WERI-Rb-1 (cell line): ENCODE measurements at regions not wholly inside any gene's neighbourhood (a gene's known extent, or its start where the extent isn't known, plus 50 kb on each side); places are given as distances from the start of the nearest gene placed in this dataset.

ENCODE experiments used
- DNase-seq: peaks from one replicate; pipeline ENCODE4 v3.0.0-alpha.2; 2020
- H3K27ac ChIP-seq: fragments of 250-450 bp; sonication (Bioruptor Pico); 2 replicates; pipeline ENCODE4 v1.5.1; 2020; ENCODE audit warnings: mild to moderate bottlenecking, moderate library complexity
- H3K27me3 ChIP-seq: fragments of 250-450 bp; sonication (Bioruptor Pico); 2 replicates; pipeline ENCODE4 v1.5.1; 2021; ENCODE audit warnings: mild to moderate bottlenecking, low read depth, moderate library complexity; ENCODE audit not compliant: insufficient read depth, severe bottlenecking
- H3K36me3 ChIP-seq: fragments of 250-450 bp; sonication (Bioruptor Pico); 2 replicates; pipeline ENCODE4 v1.5.1; 2020; ENCODE audit warnings: mild to moderate bottlenecking, moderate library complexity
- H3K4me3 ChIP-seq: 2 replicates; pipeline ENCODE4 v1.5.1; 2011; ENCODE audit warnings: low read depth, mild to moderate bottlenecking, control low read depth, low read length
- H3K9me3 ChIP-seq: fragments of 250-450 bp; sonication (Bioruptor Pico); 2 replicates; pipeline ENCODE4 v1.5.1; 2021; ENCODE audit warnings: mild to moderate bottlenecking, moderate library complexity; ENCODE audit not compliant: severe bottlenecking
- TF ChIP-seq, protein P1 (sequence below): IDR thresholded peaks from 2 replicates; pipeline ENCODE4 v1.5.1; 2011; ENCODE audit warnings: low read depth, mild to moderate bottlenecking, control low read depth, inconsistent platforms, low read length

- no peaks in the 10 kb centered on the region for H3K9me3 ChIP-seq
- no peak overlapping the region for H3K4me3 ChIP-seq
- peak overlapping the region; percentile 93 for H3K27ac ChIP-seq
- H3K36me3 ChIP-seq: no peaks in the 10 kb centered on the region
- DNase-seq: no peak
- TF ChIP-seq, protein P1, sequence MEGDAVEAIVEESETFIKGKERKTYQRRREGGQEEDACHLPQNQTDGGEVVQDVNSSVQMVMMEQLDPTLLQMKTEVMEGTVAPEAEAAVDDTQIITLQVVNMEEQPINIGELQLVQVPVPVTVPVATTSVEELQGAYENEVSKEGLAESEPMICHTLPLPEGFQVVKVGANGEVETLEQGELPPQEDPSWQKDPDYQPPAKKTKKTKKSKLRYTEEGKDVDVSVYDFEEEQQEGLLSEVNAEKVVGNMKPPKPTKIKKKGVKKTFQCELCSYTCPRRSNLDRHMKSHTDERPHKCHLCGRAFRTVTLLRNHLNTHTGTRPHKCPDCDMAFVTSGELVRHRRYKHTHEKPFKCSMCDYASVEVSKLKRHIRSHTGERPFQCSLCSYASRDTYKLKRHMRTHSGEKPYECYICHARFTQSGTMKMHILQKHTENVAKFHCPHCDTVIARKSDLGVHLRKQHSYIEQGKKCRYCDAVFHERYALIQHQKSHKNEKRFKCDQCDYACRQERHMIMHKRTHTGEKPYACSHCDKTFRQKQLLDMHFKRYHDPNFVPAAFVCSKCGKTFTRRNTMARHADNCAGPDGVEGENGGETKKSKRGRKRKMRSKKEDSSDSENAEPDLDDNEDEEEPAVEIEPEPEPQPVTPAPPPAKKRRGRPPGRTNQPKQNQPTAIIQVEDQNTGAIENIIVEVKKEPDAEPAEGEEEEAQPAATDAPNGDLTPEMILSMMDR: no peak
- H3K27me3 ChIP-seq: no peaks in the 10 kb centered on the region
Measured at GRCh38 chr11:116460156-116460920, 312.4 kb downstream of the BUD13 start.

- no peaks in the 10 kb centered on the region for H3K36me3 ChIP-seq
- H3K27ac ChIP-seq: peak overlapping the region; percentile 93
- H3K9me3 ChIP-seq: no peaks in the 10 kb centered on the region
- no peaks in the 10 kb centered on the region for H3K27me3 ChIP-seq
- TF ChIP-seq, protein P1: no peak
- no peak overlapping the region for H3K4me3 ChIP-seq
- peak; percentile 37 for DNase-seq
Measured at GRCh38 chr11:116459185-116460045, 313.4 kb downstream of the BUD13 start.

- no peak for DNase-seq
- H3K27me3 ChIP-seq: no peaks in the 10 kb centered on the region
- H3K27ac ChIP-seq: peak overlapping the region; percentile 93
- no peaks in the 10 kb centered on the region for H3K36me3 ChIP-seq
- TF ChIP-seq, protein P1: no peak
- H3K9me3 ChIP-seq: no peaks in the 10 kb centered on the region
- no peak overlapping the region for H3K4me3 ChIP-seq
Measured at GRCh38 chr11:116458546-116458945, 314.2 kb downstream of the BUD13 start.

DNA sequence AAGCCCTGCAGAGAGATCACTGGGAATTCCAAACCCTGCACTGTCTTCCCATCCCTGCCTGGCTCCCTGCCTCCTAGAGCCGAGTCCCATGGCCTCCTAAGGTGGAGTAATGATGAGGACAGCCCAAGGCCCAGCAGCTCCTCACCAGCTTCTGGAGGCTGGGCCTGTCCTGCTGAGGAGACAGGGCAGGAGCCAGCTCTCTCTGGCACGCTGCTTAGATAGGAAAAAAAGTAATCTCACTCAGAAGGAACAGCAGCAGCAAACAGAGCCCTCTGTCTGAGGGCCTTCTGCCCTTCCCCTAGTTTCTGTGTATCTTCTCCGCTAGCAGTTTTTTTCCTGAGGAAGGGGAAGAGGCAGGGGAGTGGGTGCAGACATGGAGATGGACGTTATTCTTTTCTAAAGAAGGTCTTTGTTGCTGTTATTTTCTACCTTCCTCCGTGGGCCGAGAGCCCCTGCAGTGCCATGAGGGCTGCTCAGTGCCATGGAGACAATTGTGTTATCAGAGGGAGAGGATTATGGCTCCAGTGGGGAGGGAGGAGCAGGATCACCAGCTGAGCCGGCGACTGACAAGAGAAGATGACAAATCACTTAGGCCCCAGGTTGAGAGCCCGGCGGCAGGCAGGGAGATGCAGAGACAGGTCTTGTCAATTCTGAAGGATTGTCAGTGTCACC, 315.3 kb downstream of the BUD13 start:
- TF ChIP-seq, protein P1: no peak
- peak overlapping the region; percentile 93 for H3K27ac ChIP-seq

GRCh38 chr11:116454951-116455350, 317.8 kb downstream of the BUD13 start:
- H3K36me3 ChIP-seq: no peaks in the 10 kb centered on the region
- peak overlapping the region; percentile 83 for H3K27ac ChIP-seq
- peaks cover 15% of the 10 kb centered on the region for H3K9me3 ChIP-seq
- H3K27me3 ChIP-seq: no peaks in the 10 kb centered on the region
- DNase-seq: peak; percentile 92
- H3K4me3 ChIP-seq: no peak overlapping the region
- TF ChIP-seq, protein P1: no peak

More for the DNA sequence above, 315.3 kb downstream of the BUD13 start:
- DNase-seq: peak; percentile 94
- Histone ChIP-seq H3K36me3 (no peaks in the 10 kb centered on the region), H3K4me3 (no peak overlapping the region), H3K27me3 (no peaks in the 10 kb centered on the region), H3K9me3 (no peaks in the 10 kb centered on the region)
